Spleen (tissue), 7 donors: ENCODE measurements at regions not wholly inside any gene's neighbourhood (a gene's known extent, or its start where the extent isn't known, plus 50 kb on each side); places are given as distances from the start of the nearest gene placed in this dataset.

ENCODE experiments used
- CTCF ChIP-seq, 11 experiments: fragments of 200-600 bp in 7 of 11; fragments of 450-650 bp in 4 of 11; sonication (generic) in 4 of 11; IDR thresholded peaks in 8 of 11; conservative IDR thresholded peaks in 3 of 11; 1 replicate in 7 of 11; 2 replicates in 4 of 11; pipeline versions ENCODE4 v1.4.0 to v1.8.0; 2016 to 2021; ENCODE audit warnings: antibody characterized with exemption in 11 of 11, inconsistent platforms in 4 of 11, mild to moderate bottlenecking in 1 of 11
- POLR2A ChIP-seq, 3 donors: fragments of 450-650 bp; IDR thresholded peaks; one replicate each; pipeline ENCODE4 v1.5.1; 2017; ENCODE audit warnings: antibody characterized with exemption in 3 of 3, mild to moderate bottlenecking in 1 of 3
- POLR2AphosphoS5 ChIP-seq, 3 donors: sonication (generic); formaldehyde crosslinking; IDR thresholded peaks; one replicate each; pipeline ENCODE4 v1.5.1; 2017; ENCODE audit warnings: antibody characterized with exemption in 3 of 3
- donor health status: DM: no; HTN: no; CAD: no; lungs with moderate emphysema.
- donor health status: DM: no; HTN: no; CAD: no.
- donor health status: DM: no; HTN: no; CAD: no.

GRCh38 chr13:78909276-78909675 is 250.3 kb upstream of the OBI1 start:
- no peak for TF ChIP-seq CTCF (IDR thresholded peaks at IDR 0.05 in 8 of 11, conservative IDR thresholded peaks at IDR 0.05 in 3 of 11)
- no peak for TF ChIP-seq POLR2AphosphoS5 (IDR thresholded peaks at IDR 0.05)
- no peak for TF ChIP-seq POLR2A (IDR thresholded peaks at IDR 0.05)
